Activated CD4-positive, alpha-beta T cell treated with anti-CD3 and anti-CD28 coated beads, Interleukin-2, amount 50 U/mL, for 4 hours (primary cell): ENCODE measurements at regions not wholly inside any gene's neighbourhood (a gene's known extent, or its start where the extent isn't known, plus 50 kb on each side); places are given as distances from the start of the nearest gene placed in this dataset.

Experiments
- DNase-seq, 2 experiments: peaks; one replicate each; pipeline ENCODE4 v3.0.0-alpha.2; 2020

GRCh38 chr14:66121859-66122258, 364.3 kb upstream of the CCDC196 start:
- DNase-seq: no peak

- DNase-seq: no peak
Observed at GRCh38 chr14:66129224-66129623, 356.9 kb upstream of the CCDC196 start.

DNA sequence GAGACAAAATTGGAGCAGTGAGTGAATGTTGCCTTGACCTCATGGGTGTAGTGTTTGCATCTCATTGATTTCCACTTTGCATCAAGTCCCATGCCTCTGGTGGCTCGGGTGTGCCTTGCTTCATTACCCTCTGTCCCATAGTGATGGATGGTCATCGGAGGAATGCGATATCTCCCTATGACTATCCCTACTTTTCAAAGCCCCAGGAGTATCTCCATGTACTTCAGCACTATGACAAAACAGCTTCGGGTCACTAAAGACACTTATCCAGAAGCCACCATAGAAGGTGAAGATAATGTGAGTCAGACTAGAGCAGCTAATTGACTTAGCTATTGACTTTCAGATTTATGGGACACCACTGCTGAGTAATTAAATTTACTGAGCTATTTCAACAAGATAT, 355.1 kb upstream of the CCDC196 start:
- DNase-seq: no peak

DNA sequence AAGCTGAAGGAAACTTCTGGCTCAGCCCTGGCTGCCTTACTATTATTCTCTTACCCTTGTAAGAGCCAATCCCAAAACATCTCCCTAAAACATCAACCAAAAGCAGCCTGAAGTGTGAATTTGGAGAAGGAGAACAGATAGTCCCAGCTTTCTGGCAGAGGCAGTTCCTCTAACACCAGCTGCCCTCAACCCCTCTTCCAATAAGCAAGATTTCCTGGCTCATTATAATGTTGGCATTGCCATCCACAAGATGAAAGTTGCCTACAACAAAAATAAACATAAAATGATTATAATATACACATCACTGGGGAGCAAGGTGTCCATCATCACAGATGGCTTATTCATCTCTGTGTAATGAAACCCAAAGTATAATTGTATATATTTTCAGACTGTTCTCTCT, 352.5 kb upstream of the CCDC196 start:
- no peak for DNase-seq

DNA sequence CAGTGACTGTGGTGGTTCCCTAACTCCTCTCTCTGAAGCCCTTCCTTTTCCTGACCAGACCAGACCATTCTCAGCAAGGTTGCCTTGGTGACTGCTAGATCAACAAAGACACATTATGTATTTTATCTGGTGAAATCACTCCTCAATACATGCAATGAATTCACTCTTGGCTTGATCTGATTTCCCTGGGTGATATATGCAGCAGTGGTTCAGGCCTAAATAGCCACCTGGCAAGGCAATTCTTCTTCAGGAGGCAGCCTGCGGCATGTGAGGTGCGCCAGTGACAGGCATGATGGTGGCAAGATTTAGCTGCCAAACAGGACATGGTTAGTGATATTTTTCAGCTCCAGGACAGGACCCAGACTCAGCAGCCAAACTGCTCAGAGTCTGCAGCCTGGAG, 350.3 kb upstream of the CCDC196 start:
- DNase-seq: no peak

DNA sequence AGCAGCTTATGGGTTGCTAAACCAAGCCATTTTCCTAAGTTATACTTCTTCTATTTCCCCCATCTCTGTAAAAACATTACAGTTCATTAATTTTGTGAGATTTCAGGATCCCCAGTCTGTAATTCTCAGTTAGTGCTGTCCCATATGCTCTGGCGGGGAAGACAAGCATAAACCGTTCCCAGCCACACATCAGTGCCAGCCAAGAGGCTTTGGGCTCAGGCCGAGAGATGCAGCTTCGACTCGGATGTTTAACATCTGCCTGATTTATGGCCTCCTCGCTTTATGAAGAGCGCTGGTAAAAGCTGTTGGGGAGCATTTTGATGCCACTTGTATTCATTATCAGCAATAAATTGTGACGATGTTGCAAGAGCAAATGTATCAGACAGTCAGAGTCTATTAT, 349.1 kb upstream of the CCDC196 start:
- DNase-seq: no peak

DNA sequence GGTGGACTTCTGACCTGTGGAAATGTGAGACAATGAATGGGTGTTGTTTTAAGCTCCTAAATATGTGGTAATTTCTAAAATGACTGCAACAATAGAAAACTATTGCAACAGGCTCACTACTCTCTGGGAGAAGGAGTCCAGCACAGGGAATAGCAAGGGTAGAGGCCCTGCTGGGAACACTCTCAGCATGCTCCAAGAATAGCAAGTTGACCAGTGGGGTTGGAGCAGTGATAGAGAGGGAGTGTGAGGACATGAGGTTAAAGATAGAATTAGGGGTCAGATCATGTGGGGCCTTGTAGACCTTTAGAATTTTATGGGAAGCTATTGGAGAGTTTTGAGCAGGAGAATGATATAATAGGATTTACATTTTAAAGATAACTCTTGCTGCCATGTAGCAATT, 346.7 kb upstream of the CCDC196 start:
- DNase-seq: no peak

DNA sequence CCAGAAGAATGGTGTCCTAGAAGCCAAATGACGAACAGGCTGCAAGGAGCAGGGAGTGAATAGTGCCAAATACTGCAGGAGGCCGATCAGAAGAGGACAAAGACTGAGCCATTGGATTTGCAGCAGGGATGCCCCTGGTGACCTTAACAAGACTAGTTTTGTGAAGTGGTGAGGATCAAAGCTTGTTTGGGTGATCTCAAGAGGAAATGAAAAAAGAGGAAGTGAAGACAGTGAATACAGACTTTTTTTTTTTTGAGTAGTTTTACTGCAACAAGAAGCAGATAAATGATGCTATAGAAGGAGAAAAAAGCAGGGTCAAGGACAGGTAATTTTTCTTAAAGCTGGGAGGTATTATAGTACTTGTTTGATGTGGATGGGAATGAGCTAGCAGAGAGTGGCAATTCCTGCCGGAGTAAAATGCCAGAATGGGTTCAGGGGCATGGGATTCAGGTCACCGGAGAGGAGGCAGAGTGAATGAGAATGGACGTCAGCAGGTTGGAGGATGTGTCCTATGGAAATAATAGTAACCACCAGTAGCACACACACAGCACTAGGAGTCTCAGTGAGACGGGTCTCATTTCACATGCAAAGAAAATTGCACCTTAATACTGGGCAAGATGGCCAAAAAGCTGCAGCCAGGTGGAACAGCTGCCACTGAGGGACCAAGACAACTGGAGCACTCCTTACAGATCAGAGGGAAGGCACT, 345.8 kb upstream of the CCDC196 start:
- no peak for DNase-seq

DNA sequence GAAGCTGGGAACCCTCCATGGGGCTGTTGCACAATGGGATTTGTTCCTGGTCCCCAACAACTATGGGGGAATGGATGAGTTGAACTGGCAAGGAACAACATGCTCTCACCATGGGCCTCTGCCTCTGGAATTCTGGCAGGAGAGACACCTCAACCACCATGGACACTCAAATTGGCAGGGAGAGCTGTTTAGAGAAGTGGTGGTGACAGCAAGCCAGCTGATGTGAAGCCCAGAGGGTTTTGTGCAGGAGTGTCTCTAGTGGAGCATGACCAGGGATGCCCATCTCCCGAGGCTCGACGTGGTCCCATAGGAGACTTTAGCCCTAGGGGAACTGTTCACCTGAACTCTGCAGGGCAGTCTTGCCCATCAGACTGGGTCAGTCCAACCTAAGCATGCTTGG, 345.2 kb upstream of the CCDC196 start:
- DNase-seq: no peak

DNA sequence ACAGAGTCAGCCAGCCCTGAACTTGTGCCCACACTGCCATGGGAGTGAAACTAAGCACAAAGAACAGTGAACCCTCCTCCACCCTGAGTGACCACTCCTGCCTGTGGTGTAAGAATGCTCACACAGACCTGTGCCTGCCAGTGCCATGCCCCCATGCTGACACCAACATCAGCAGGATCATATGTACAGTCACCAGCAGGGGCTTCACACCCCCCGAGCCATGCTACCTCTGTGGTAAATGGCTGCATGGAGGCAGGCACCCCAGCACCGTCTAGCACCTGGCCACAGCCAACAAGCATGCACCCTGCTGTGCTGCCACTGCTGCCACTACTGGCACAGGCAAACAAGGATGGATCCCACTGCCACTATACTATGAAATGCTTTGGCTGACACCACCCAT, 344.4 kb upstream of the CCDC196 start:
- no peak for DNase-seq

DNA sequence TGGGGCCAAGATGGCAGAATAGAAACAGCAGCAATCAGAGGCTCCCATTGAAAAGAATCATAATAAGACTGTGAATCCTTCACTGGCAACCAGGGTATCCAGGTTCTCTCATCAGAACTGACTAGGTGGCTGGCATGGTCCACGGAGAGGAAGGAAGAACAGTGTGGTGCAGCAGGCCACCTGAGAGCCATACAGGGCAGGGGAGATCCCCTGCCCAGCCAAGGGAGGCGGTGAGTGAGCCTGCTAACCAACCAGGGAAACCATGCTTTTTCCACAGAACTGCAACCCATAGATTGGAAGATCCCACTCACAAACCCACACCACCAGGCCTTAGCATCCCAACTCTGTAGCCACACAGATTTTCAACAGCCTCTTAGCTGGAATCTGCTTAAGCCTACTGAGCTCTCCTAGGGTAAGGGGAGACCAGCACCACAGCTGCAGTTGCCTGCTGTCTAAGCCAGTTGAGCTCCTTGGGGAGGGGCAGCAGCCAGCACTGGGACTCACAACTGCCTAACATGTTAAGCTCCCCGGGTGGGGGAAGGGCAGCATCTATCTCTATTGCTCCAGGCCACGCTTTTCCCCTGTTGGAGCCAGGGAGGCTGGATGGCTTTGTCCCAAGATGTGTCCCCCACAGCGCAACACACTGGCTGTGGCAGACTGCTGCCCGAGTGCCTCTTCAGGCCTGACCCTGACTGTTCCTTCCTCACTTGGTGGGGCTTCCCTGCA, 342.6 kb upstream of the CCDC196 start:
- DNase-seq: no peak

- no peak for DNase-seq
Observed at GRCh38 chr14:66152302-66152701, 333.9 kb upstream of the CCDC196 start.

- DNase-seq: no peak
Observed at GRCh38 chr14:66152747-66153146, 333.4 kb upstream of the CCDC196 start.

- DNase-seq: no peak
Observed at GRCh38 chr14:66163023-66163422, 323.1 kb upstream of the CCDC196 start.

GRCh38 chr14:66165337-66165736, 320.8 kb upstream of the CCDC196 start:
- no peak for DNase-seq

DNA sequence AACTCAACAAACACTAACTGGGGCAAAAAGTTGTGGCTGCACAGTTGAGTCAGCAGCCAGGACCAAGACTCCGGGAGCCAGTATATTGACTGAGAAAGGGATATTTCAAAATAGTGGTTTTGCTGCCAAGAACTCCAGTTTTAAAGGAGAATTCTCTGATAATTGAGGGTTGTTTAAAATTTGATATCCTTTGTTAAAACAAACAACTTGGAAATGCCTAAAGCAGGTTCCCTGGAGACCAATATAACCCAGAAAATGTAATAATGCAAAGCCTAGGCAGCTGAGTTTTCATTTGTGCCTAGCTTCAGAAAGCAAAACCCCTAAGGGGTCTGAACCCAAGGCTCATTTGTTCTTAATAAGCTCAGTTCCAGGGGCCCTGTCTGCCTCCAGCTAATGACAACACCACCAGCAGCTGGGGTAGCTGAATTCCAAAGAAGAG, 311.7 kb upstream of the CCDC196 start:
- DNase-seq: no peak

DNA sequence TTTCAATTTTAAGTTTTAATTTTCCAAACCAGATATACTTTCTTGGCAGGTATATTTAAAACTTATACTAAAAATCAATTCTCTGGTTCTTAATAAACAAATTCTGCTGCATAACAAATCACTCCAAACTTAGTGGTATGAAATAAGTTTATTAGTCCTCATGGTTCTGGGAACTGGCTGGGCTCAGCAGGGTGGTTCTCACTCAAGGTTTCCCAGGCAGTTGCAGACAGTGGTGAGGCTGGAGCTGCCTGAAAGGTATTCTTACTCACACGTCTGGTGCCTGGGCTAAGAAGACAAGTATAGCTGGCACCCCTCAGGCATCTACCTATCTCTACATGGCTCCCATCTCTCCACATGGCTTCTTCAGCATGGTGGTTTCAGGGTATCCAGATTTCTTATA, 308.2 kb upstream of the CCDC196 start:
- no peak for DNase-seq

GRCh38 chr14:66196670-66197069, 289.5 kb upstream of the CCDC196 start:
- DNase-seq: no peak

- no peak for DNase-seq
Observed at GRCh38 chr14:66197276-66197675, 288.9 kb upstream of the CCDC196 start.

- DNase-seq: no peak
Observed at GRCh38 chr14:66206554-66206953, 279.6 kb upstream of the CCDC196 start.

- no peak for DNase-seq
Observed at GRCh38 chr14:66216763-66217162, 269.4 kb upstream of the CCDC196 start.

DNA sequence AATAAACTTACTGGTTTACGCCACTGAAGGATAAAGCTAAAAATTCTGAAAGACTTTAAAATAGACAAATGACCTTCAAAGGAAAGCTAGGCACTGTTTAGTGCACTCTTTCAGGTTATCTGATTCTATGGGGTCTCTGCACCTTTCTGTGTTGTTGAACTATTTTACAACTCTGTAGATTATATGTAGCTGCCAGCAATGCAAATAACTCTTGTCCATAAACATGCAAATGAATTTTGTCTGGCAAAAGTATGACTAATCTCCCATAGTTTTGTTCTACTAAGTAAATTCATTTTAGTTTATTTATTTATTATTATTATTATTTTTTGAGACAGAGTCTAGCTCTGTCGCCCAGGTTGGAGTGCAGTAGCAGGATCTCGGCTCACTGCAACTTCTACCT, 266.3 kb upstream of the CCDC196 start:
- DNase-seq: no peak

DNA sequence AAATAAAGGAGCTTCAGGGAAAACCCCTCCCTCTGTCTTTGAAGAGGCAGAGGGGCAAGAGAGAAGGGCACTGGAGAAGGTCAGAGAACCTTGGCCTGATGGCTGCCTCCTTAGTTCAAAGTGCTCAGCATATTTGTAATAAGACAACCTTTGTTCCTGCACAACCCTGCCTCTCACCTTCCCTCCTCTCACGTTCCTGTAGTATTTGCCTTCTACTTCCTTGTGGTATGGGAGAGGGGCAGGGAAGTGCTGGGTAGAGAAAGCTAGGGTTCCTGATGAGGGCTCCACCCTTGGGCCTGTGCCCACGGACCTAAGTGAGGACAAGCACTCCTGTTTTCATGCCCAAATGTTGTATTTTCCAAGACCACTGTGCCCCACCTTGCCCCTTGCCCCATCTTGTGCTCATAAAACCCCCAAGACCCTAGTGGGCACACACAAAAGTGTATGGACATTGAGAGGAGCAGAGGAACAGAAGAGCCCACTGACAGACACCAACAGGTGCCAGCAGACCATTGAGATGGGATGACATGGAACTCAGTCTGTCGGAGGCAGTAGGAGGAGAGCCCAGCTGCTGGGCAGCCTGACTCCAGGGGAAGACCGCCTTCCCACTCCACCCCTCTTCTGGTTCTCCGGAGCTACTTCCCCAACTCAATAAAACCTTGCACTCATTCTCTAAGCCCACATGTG, 261.5 kb upstream of the CCDC196 start:
- DNase-seq: no peak

- no peak for DNase-seq
Observed at GRCh38 chr14:66225337-66225736, 260.8 kb upstream of the CCDC196 start.
